NB4 (cell line): ENCODE measurements at regions not wholly inside any gene's neighbourhood (a gene's known extent, or its start where the extent isn't known, plus 50 kb on each side); places are given as distances from the start of the nearest gene placed in this dataset.

Experiments used
- DNase-seq: peaks from one replicate; pipeline ENCODE4 v3.0.0; 2010; ENCODE audit warnings: low read depth
- H3K4me3 ChIP-seq: one replicate; pipeline ENCODE4 v1.5.1; 2011; ENCODE audit warnings: mild to moderate bottlenecking, low read depth, low read length, moderate library complexity
- CTCF ChIP-seq: IDR thresholded peaks from one replicate; pipeline ENCODE4 v1.5.1; 2012; ENCODE audit warnings: low read depth, low read length
- MAX ChIP-seq: IDR thresholded peaks from 2 replicates; pipeline ENCODE4 v1.6.1; 2011; ENCODE audit warnings: low read depth, low read length
- MYC ChIP-seq: IDR thresholded peaks from 2 replicates; pipeline ENCODE4 v1.6.1; 2011; ENCODE audit warnings: low read depth, low read length
- POLR2A ChIP-seq: IDR thresholded peaks from 2 replicates; pipeline ENCODE4 v1.6.1; 2011; ENCODE audit warnings: mild to moderate bottlenecking; ENCODE audit not compliant: insufficient read length; ENCODE audit errors: extremely low read depth

- TF ChIP-seq MAX, result no peak
- TF ChIP-seq POLR2A, result no peak
- no peak for TF ChIP-seq MYC
- TF ChIP-seq CTCF, result no peak
- H3K4me3 ChIP-seq, result no peak overlapping the region
- DNase-seq, result no peak
Observed at GRCh38 chr15:58294681-58295254, 137.0 kb upstream of the LIPC start.

- H3K4me3 ChIP-seq, result no peak overlapping the region
- TF ChIP-seq MYC (no peak), CTCF (no peak), POLR2A (no peak), MAX (no peak)
- DNase-seq, result no peak
Observed at GRCh38 chr15:58295637-58296215, 136.1 kb upstream of the LIPC start.

GRCh38 chr15:58296276-58296675 is 135.5 kb upstream of the LIPC start:
- TF ChIP-seq POLR2A (no peak), CTCF (no peak), MAX (no peak), MYC (no peak)
- no peak overlapping the region for H3K4me3 ChIP-seq
- DNase-seq, result no peak

- no peak for TF ChIP-seq POLR2A
- H3K4me3 ChIP-seq, result no peak overlapping the region
- no peak for DNase-seq
Observed at GRCh38 chr15:58297639-58298038, 134.2 kb upstream of the LIPC start.

- TF ChIP-seq CTCF (no peak), MYC (no peak), POLR2A (no peak), MAX (no peak)
- DNase-seq, result no peak
- H3K4me3 ChIP-seq, result no peak overlapping the region
Observed at GRCh38 chr15:58298879-58299850, 132.6 kb upstream of the LIPC start.

GRCh38 chr15:58302832-58303231 is 129.0 kb upstream of the LIPC start:
- TF ChIP-seq CTCF (no peak), MYC (no peak), MAX (no peak), POLR2A (no peak)
- no peak overlapping the region for H3K4me3 ChIP-seq
- DNase-seq, result no peak
